Fibroblast of skin of abdomen (primary cell): ENCODE measurements at regions not wholly inside any gene's neighbourhood (a gene's known extent, or its start where the extent isn't known, plus 50 kb on each side); places are given as distances from the start of the nearest gene placed in this dataset.
"Not testable (repeated sequence)": the region's sequence is repeated elsewhere in the genome, so short reads cannot be mapped to it uniquely, and the experiment has no call there.

Experiments
- DNase-seq: peaks from one replicate; pipeline ENCODE4 v3.0.0-alpha.2; 2013

- DNase-seq, result no peak
Measured at GRCh38 chr15:35993196-35993595, 447.2 kb upstream of the DPH6 start.

GRCh38 chr15:35994876-35995275, 448.9 kb upstream of the DPH6 start:
- DNase-seq, result no peak

GRCh38 chr15:35998663-35999602, 453.0 kb upstream of the DPH6 start:
- DNase-seq, result no peak

GRCh38 chr15:36004891-36005490, 459.0 kb upstream of the DPH6 start:
- DNase-seq, result no peak

GRCh38 chr15:36005542-36005941, 459.6 kb upstream of the DPH6 start:
- DNase-seq, result no peak

- no peak for DNase-seq
Measured at GRCh38 chr15:36007699-36008098, 461.7 kb upstream of the DPH6 start.

- DNase-seq, result no peak
Measured at GRCh38 chr15:36008719-36009118, 462.8 kb upstream of the DPH6 start.

- DNase-seq, result peak; percentile 43
Measured at GRCh38 chr15:36024031-36024688, 478.2 kb upstream of the DPH6 start.

GRCh38 chr15:36026627-36027283, 480.8 kb upstream of the DPH6 start:
- no peak for DNase-seq

- DNase-seq, result peak; percentile 97
Measured at GRCh38 chr15:36029606-36030210, 483.7 kb upstream of the DPH6 start.

GRCh38 chr15:36039996-36040572, 494.1 kb upstream of the DPH6 start:
- DNase-seq, result no peak

- DNase-seq, result not testable (repeated sequence)
Measured at GRCh38 chr15:36047018-36047716, 501.2 kb upstream of the DPH6 start.

GRCh38 chr15:36050899-36051298, 504.9 kb upstream of the DPH6 start:
- no peak for DNase-seq

- DNase-seq, result not testable (repeated sequence)
Measured at GRCh38 chr15:36052641-36053040, 506.7 kb upstream of the DPH6 start.

- DNase-seq, result peak; percentile 55
Measured at GRCh38 chr15:36053746-36054145, 507.8 kb upstream of the DPH6 start.

GRCh38 chr15:36059596-36059995, 513.6 kb upstream of the DPH6 start:
- DNase-seq, result no peak

GRCh38 chr15:36062357-36062756, 516.4 kb upstream of the DPH6 start:
- no peak for DNase-seq

- no peak for DNase-seq
Measured at GRCh38 chr15:36066757-36067156, 512.7 kb upstream of the CDIN1 start.

GRCh38 chr15:36067483-36068274, 511.7 kb upstream of the CDIN1 start:
- no peak for DNase-seq

GRCh38 chr15:36075333-36075732, 504.1 kb upstream of the CDIN1 start:
- peak; percentile 62 for DNase-seq

- no peak for DNase-seq
Measured at GRCh38 chr15:36079021-36079420, 500.4 kb upstream of the CDIN1 start.
